GM21576 (cell line): ENCODE measurements at regions not wholly inside any gene's neighbourhood (a gene's known extent, or its start where the extent isn't known, plus 50 kb on each side); places are given as distances from the start of the nearest gene placed in this dataset.

Source experiments
- ATAC-seq: cut with Tn5 transposase; IDR thresholded peaks from one replicate; pipeline ENCODE4 v1.9.1; 2021; ENCODE audit warnings: mild to moderate bottlenecking, moderate library complexity; ENCODE audit not compliant: unreplicated experiment

DNA sequence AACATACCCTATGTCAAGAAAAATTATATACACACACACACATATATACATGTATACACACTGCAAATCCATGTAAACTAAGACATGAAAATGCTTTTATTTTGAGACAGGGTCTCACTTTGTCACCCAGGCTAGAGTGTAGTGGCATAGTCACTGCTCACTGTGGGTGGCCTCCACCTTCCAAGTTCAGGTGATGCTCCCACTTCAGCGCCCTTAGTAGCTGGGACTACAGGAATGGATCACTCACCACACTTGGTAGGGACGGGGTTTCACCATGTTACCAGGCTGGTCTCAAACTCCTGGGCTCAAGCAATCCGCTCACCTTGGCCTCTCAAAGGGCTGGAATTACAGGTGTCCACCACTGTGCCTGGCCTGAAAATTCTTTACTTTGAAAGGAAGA lies 617.6 kb downstream of the NYAP2 start:
- no peak for ATAC-seq

GRCh38 chr2:226011716-226012450 lies 612.4 kb downstream of the NYAP2 start:
- no peak for ATAC-seq

GRCh38 chr2:226002438-226002837 lies 602.9 kb downstream of the NYAP2 start:
- ATAC-seq: no peak

- ATAC-seq: no peak
Observed at GRCh38 chr2:226001716-226002115, 602.2 kb downstream of the NYAP2 start.

- ATAC-seq: no peak
Observed at GRCh38 chr2:225999692-226000091, 600.2 kb downstream of the NYAP2 start.

DNA sequence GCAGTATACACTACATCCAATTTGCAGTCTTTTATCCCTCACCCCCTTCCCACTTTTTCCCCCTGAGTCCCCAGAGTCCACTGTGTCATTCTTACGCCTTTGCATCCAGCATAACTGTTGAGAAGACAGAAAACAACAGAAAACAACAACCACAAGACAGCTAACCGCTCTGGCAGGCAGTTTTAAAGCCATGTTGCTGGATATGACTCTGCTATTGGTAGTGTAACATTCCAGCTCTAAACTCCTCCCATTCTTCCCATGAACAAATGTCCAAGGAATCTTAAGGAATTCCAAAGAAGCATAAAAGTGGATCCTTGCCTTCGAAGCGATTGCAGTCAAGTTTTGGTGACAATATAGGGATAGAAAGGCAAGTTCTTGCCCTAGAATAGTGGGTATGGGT lies 599.1 kb downstream of the NYAP2 start:
- ATAC-seq: no peak

GRCh38 chr2:225998116-225998515 lies 598.6 kb downstream of the NYAP2 start:
- no peak for ATAC-seq

DNA sequence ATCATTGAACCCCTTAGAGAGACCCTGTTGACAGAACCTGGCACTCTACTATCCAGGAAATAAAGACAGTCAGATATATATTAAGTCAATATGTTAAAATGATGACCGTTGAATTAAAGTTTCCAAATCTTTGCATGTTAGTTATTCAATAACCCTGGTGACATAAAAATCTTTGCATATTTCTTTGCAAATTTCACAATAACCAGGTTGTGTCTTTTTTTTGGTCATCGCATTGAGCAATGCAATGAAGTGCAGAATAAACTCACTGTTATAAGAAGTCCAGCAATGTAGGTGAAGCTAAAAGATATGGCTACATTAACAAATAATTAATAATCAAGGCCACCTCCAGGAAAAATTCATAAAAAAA lies 596.9 kb downstream of the NYAP2 start:
- ATAC-seq: no peak

- ATAC-seq: no peak
Observed at GRCh38 chr2:225995796-225996461, 596.4 kb downstream of the NYAP2 start.

DNA sequence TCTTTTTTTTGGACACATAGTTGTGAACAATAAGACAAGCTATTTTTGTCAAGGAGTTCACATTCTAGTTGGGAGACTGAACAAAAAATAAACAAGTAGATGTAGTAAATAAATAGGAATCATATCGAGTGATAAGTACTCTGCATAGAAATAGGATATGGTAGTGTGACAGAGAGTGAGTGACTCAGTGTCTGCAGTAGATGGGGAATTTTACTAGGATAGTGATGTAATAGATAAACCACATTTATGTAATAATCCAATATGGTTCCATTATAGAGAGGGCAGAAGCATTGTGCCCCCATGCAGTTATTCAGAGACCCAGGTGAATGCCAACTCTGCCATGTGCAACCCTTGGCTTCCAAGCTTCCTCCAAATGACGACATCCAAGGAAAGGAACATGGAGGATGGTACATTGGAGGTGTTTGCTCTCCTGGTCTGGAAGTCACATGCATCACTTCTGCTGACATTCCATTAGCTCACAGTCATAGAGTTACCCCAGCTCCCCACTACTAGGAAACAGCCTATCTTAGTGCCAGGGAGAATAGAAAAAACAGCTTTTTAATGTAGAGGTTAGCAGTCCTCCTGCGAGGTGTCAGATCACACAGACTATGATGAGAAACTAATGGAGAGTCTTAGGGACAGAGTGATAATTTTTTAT lies 595.4 kb downstream of the NYAP2 start:
- no peak for ATAC-seq

GRCh38 chr2:225993430-225993829 lies 593.9 kb downstream of the NYAP2 start:
- no peak for ATAC-seq

DNA sequence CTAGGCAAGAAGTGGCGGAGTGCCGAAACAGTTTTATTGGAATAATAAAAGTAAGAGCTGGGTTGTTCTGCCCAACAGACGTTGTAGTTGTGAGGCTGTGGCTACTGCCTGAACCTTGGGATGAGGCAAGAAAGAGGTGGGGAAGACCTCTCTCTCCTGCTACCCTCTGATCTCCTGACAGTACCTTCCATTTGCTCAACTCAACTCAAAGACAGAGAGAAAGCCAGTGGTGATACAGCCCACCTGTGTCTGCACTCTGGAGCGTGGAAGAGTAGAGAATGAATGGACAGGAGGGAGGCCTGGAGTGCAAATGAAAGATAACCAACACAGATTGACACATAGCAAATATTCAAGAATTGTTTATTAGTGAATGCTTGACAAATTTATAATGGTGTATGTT lies 590.3 kb downstream of the NYAP2 start:
- no peak for ATAC-seq

GRCh38 chr2:225980372-225980771 lies 580.9 kb downstream of the NYAP2 start:
- no peak for ATAC-seq

DNA sequence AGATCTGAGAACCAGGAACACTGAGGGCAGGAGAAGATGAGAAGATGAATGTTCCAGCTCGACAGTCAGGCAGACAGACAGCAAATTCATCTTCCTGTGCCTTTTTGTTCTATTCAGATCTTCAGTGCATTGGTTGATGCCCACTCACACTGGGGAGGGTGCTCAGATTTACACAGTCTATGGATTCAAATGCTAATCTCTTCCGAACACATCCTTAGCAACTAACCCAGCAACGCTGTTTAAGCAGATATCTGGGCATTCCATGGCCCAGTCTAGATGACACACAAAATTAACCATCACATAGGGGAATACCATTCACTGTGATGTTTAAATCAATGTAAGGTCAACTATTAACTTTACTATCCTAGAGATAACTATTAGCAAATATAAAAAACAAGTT lies 571.9 kb downstream of the NYAP2 start:
- no peak for ATAC-seq

GRCh38 chr2:225948903-225949302 lies 549.4 kb downstream of the NYAP2 start:
- ATAC-seq: no peak

DNA sequence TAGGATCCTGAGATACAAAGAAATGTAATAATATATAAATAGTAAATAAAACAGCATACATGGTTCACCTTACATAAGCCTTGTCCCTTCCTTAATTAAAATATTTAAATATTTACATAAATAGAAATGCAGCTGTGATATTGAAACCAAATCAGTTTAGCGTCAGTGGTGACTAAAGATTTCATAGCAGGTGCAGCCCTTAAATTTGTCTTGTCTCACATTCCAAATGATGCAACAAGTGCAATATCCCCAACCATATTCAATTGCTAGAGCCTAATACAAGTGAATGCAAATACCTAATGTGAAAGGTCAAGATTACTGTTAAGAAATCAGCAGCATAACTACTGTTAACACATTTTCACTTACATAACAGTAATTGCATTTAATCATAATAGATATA lies 539.5 kb downstream of the NYAP2 start:
- ATAC-seq: no peak

DNA sequence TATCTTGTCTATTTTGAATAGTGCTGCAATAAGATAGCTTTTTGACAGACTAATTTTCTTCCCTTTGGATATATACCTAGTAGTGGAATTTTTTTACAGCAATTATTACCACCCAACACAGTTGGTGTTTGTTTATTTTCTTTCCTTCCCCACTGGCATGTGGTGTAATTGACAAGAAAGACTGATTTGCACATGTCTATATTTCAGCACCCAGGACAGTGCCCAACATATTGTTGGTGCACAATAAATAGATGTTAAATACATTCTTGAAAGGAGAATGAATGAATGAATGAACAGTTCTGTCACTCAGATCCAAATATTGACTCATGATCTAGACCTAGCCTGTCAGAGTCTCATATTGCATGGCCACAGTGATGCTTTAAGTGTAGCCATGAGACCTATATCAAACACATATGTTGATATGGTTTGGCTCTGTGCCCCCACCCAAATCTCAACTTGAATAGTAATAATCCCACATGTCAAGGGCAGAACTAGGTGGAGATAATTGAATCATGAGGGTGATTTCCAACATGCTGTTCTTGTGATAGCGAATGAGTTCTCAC lies 538.2 kb downstream of the NYAP2 start:
- no peak for ATAC-seq

DNA sequence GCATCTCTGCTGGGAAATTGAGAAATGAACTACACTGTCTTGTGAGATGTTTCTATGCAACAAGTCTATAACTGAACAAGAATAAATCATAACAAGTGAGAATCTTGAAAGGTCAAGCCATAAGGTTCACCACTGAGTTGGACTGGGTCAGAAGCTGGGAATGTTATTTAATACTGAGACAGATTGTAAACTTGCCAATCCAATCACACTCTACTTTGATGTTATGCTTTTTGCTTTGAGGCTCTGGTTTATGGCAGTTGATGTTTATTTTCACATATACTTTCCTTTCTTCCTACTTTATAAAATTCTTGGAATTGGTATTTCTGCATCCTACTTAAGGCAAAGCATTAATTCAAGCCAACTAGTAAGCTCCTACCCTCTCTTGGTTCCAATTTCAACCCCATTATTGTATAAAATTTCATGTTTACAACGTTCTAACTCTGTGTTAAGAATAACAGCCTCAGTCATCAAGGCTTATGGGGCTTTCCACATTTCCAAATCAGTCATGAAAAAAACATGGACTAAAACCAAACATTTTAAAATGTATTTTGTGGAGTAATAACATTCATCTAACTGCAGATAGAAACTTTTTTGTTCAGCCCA lies 533.4 kb downstream of the NYAP2 start:
- ATAC-seq: no peak

DNA sequence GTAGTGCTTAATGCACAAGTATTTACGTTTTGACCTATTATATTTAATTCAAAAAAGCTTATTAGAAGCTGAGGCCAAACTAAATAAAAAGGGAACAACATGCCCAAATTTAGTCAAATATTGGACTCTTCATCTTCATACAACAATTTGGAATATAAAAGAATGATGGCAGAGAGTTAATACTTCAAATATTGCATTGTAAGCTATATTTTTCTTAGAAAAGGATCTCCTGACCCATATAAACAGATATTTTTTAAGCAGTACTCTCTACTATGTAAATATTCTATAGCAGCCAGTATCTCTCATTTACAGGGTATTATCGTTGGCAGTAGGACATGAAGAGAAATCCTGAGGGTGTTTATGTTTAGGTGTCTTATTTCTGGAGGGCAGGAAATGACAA lies 531.2 kb downstream of the NYAP2 start:
- ATAC-seq: no peak

- ATAC-seq: no peak
Observed at GRCh38 chr2:225920621-225921220, 521.2 kb downstream of the NYAP2 start.

DNA sequence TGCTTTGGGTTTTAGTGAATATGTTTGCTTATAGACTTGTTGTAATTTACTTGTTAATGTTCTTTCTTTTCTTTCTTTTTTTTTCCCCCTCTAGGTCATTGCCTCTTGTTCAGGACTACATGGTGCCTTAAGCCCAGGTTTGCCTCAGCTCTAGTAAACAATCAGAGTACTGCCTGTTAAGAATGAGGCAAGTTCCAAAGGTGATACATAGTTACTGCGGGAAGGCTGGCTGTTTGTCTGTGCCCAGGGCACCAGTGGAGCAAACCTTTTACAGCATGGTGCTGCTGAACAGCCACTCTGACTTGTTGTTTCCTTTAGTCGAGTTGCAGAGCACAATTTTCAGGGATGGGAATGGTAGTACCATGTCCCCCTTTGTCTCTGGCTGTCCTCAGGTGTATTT lies 517.2 kb downstream of the NYAP2 start:
- ATAC-seq: no peak
